Thyroid gland (tissue), 4 donors: ENCODE measurements at regions not wholly inside any gene's neighbourhood (a gene's known extent, or its start where the extent isn't known, plus 50 kb on each side); places are given as distances from the start of the nearest gene placed in this dataset.

Source experiments
- DNase-seq, 2 donors: peaks; one replicate each; pipeline ENCODE4 v3.0.0-alpha.2; 2019
- H3K27ac ChIP-seq, 3 donors: fragments of 200-600 bp; sonication (generic); 1 replicate in 2 of 3; 2 replicates in 1 of 3; pipeline ENCODE4 v1.5.1; 2016 to 2019; ENCODE audit warnings: mild to moderate bottlenecking in 1 of 3, moderate library complexity in 1 of 3
- H3K27me3 ChIP-seq: fragments of 200-600 bp; sonication (generic); one replicate; pipeline ENCODE4 v1.5.1; 2019
- H3K36me3 ChIP-seq, 2 donors: fragments of 200-600 bp; sonication (generic); one replicate each; pipeline ENCODE4 v1.5.1; 2016 to 2019
- H3K4me1 ChIP-seq, 2 donors: fragments of 200-600 bp; sonication (generic); one replicate each; pipeline ENCODE4 v1.5.1; 2017 to 2019
- H3K4me3 ChIP-seq, 3 donors: fragments of 200-600 bp; sonication (generic); replicated peaks in 1 of 3; 1 replicate in 2 of 3; 2 replicates in 1 of 3; pipeline ENCODE4 v1.5.1; 2016; ENCODE audit warnings: mild to moderate bottlenecking in 1 of 3
- H3K9me3 ChIP-seq: fragments of 200-600 bp; sonication (generic); one replicate; pipeline ENCODE4 v1.5.1; 2017
- CTCF ChIP-seq, 6 experiments: fragments of 200-600 bp in 3 of 6; fragments of 450-650 bp in 3 of 6; sonication (generic) in 3 of 6; IDR thresholded peaks; one replicate each; pipeline ENCODE4 v1.5.1; 2016 to 2019; ENCODE audit warnings: antibody characterized with exemption in 6 of 6, mild to moderate bottlenecking in 2 of 6, inconsistent platforms in 1 of 6, moderate library complexity in 1 of 6
- POLR2A ChIP-seq, 2 donors: fragments of 450-650 bp; IDR thresholded peaks; one replicate each; pipeline ENCODE4 v1.6.1; 2017; ENCODE audit warnings: antibody characterized with exemption in 2 of 2, mild to moderate bottlenecking in 2 of 2, moderate library complexity in 1 of 2
- WGBS, 2 donors: methylation state at CpG; one replicate each; pipeline ENCODE4 v1.1.5; 2017; 5-methylcytosine and 5-hydroxymethylcytosine counted together
- intact Hi-C: fragments of 100-400 bp; cut with DNase I; formaldehyde crosslinking; loops from one replicate; pipeline ENCODE4 v1.15.1; 2023

DNA sequence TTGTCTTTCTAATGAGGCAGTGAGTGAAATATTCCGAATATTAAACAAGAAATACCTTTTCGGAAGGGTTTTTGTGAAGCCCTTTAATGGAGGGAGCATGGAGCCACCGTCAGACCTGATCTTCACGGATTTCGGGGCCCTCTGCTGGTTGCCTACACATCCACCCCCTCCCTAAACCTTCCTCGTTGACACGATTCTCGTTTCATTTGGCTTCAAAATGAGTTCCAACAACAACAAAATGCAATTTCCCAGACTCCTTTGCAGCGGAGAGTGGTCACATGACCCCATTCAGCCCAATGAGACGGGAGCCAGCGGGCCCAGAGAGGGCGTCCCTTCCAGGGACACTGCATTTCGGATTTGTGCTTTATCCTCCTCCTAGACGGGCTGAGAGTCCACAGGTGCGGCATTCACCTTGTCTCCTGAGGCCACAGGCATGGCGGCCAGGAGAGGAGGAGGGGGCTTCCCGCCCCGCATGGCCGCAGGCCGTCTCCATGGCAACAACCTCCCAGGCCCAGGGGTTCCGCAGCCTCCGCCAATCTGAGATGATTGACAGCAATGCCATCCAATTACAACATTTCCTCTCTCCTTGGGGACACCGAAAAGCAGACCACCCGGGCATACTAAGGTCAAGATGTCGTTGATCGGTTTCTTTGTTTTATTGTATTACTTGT, 259.8 kb downstream of the C16orf95 start:
- 78 to 87% methylated on average over 22 to 26 of the region's 26 CpGs for WGBS, 2 donors
- H3K36me3 ChIP-seq: no peaks in the 10 kb centered on the region
- no peak for DNase-seq
- H3K27ac ChIP-seq: no peak overlapping the region
- no peak overlapping the region for H3K4me3 ChIP-seq
- intact Hi-C loops: loop anchor here (5.0 kb wide), 1 partner anchor 490 kb away; the partner anchor contains the start of gene FOXC2
- H3K4me1 ChIP-seq: peaks cover 0 to 21% of the 10 kb centered on the region in 2 donors
- TF ChIP-seq CTCF (IDR thresholded peaks at IDR 0.05): no peak
- TF ChIP-seq POLR2A (IDR thresholded peaks at IDR 0.05): no peak
- no peaks in the 10 kb centered on the region for H3K27me3 ChIP-seq
- H3K9me3 ChIP-seq: no peaks in the 10 kb centered on the region

DNA sequence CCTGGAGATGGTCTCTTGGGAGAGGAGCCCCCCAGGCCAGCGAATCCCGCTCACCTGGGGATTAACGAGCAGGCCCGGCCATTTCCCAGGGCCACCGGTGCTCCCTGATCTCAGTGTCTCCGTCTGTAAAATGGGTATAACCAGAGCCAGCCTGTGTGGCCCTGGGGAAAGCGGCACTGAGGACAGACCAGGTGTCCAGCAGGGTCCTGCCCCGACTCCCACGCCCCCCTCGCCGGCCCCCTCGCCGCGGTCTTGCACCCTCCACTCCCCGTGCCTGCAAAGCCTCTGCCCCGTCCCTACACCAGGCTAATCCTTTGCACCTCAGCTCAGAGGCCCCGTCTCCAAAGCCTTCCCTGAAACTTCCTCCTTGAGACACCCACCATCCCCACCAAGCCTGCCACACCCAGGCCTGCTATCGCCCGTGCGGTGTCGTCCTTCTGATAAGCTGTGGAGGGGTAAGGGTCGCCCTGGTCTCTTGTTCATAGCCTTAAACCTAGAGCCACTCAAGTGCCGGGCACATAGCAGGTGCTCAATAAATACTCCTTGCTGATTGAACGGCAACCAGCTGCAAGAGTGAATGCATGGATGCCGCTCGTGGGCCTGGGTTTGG, 259.1 kb downstream of the C16orf95 start:
- DNase-seq: no peak
- Histone ChIP-seq H3K9me3 (no peaks in the 10 kb centered on the region), H3K27ac (no peak overlapping the region), H3K4me1 (peaks cover 0 to 21% of the 10 kb centered on the region in 2 donors), H3K27me3 (no peaks in the 10 kb centered on the region), H3K36me3 (no peaks in the 10 kb centered on the region), H3K4me3 (no peak overlapping the region)
- 93 to 97% methylated on average over 26 of the region's 26 CpGs for WGBS, 2 donors
- TF ChIP-seq CTCF (IDR thresholded peaks at IDR 0.05) (no peak), POLR2A (IDR thresholded peaks at IDR 0.05) (no peak)
- intact Hi-C loops: loop anchor here (5.0 kb wide), 1 partner anchor 491 kb away; the partner anchor contains the start of gene FOXC2

- no peak for DNase-seq
These were observed 258.4 kb downstream of the C16orf95 start for GRCh38 chr16:87058728-87059250.

GRCh38 chr16:87060034-87060986, 256.9 kb downstream of the C16orf95 start:
- WGBS, 2 donors: 24 to 28% methylated on average over 16 of the region's 16 CpGs
- Histone ChIP-seq H3K36me3 (no peaks in the 10 kb centered on the region), H3K4me1 (peaks cover 0 to 21% of the 10 kb centered on the region in 2 donors), H3K4me3 (peak overlapping the region in 1 of 3 donors; percentile 4), H3K27ac (no peak overlapping the region), H3K9me3 (no peaks in the 10 kb centered on the region), H3K27me3 (no peaks in the 10 kb centered on the region)
- DNase-seq: peak; percentile 20 to 30
- no peak for TF ChIP-seq CTCF (IDR thresholded peaks at IDR 0.05)
- no peak for TF ChIP-seq POLR2A (IDR thresholded peaks at IDR 0.05)
- intact Hi-C loops: no loop called here

More at GRCh38 chr16:87058728-87059250, 258.4 kb downstream of the C16orf95 start:
- no peak overlapping the region for H3K4me3 ChIP-seq
- 52 to 57% methylated on average over 13 to 17 of the region's 17 CpGs for WGBS, 2 donors
- H3K36me3 ChIP-seq: no peaks in the 10 kb centered on the region
- peaks cover 0 to 21% of the 10 kb centered on the region in 2 donors for H3K4me1 ChIP-seq
- H3K9me3 ChIP-seq: no peaks in the 10 kb centered on the region
- H3K27me3 ChIP-seq: no peaks in the 10 kb centered on the region
- H3K27ac ChIP-seq: no peak overlapping the region
- TF ChIP-seq POLR2A (IDR thresholded peaks at IDR 0.05): no peak
- no peak for TF ChIP-seq CTCF (IDR thresholded peaks at IDR 0.05)
- intact Hi-C loops: loop anchor here (5.0 kb wide), 1 partner anchor 491 kb away; the partner anchor contains the start of gene FOXC2
